GM18861 (cell line): ENCODE measurements at regions not wholly inside any gene's neighbourhood (a gene's known extent, or its start where the extent isn't known, plus 50 kb on each side); places are given as distances from the start of the nearest gene placed in this dataset.
"Not testable (repeated sequence)": the region's sequence is repeated elsewhere in the genome, so short reads cannot be mapped to it uniquely, and the experiment has no call there.

ENCODE experiments used
- ATAC-seq: cut with Tn5 transposase; IDR thresholded peaks from one replicate; pipeline ENCODE4 v1.9.1; 2021; ENCODE audit not compliant: unreplicated experiment

DNA sequence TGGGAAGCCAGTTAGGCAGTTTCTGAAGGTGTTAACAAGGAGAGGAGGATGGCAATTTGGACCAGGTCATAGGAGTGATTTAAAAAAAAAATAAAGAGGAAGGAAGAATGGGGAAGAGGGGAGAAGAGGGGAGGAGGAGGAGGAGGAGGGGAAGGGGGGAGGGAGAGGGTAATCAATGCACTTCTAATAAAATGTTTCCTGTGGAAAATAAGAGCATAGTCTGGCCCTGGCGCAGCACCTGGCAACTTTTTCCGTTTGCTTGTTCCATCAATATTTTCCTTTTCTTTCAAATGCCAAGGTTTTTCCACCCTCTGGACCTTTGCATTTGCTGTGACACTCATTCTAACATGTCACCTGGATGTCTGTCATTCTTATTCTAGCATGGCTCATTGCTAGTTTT lies 308.2 kb downstream of the PPP1R3A start:
- ATAC-seq: no peak

DNA sequence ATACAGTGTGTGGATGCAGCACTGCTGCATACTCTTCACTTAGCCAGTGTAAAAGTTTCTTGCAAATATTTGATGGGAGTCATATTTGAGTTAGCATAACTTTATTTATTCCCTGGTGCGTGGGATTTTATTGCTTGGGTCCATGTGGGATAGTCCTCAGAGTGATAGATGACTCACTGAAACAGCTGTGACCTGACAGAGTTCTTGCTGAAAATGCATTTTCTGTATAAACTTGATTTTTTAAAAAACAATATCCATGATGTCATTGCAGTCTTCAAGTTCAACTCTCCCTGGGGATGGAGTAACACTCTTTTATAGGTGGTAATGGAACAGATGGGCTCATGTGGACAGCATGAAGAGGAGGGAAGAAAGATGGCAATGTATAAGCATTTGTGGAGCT lies 310.0 kb downstream of the PPP1R3A start:
- no peak for ATAC-seq

DNA sequence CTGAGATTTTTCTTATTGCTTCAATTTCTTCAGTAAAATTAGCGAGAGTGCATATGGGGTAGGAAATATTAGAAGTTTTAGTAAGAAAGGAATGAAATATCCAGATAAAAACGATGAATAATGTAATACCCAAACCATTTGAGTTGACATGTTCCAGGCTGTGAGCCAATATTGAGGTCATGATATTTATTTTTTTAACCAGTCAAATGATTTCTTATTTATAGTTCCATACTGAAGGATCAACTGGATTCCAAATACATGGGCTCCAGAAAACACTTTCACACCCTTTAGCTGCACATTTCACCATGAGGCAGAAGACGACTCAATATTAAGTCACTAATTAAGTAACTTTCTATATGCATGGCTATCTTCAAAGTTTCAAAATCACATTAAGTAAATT lies 312.5 kb downstream of the PPP1R3A start:
- no peak for ATAC-seq

DNA sequence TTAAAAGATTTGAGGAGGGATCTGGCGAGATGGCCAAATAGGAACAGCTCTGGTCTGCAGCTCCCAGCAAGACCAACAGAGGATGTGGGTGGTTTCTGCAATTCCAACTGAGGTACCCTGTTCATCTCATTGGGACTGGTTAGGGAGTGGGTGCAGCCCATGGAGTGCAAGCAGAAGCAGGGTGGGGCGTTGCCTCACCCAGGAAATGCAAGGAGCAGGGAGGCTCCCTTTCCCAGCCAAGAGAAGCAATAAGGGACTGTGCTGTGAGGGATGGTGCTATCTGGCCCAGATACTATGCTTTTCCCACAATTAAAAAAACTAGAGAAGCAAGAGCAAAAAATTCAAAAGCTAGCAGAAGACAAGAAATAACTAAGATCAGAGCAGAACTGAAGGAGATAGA lies 318.4 kb downstream of the PPP1R3A start:
- ATAC-seq: not testable (repeated sequence)

DNA sequence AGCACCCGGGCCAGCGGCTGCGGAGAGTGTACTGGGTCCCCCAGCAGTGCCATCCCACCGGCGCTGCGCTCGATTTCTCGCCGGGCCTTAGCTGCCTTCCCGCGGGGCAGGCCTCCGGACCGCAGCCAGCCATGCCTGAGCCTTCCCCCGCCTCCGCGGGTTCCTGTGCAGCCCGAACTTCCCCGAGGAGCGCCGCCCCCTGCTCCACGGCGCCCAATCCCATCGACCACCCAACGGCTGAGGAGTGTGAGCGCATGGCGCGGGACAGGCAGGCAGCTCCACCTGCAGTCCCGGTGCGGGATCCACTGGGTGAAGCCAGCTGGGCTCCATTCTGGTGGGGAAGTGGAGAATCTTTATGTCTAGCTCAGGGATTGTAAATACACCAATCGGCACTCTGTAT lies 325.4 kb downstream of the PPP1R3A start:
- not testable (repeated sequence) for ATAC-seq

DNA sequence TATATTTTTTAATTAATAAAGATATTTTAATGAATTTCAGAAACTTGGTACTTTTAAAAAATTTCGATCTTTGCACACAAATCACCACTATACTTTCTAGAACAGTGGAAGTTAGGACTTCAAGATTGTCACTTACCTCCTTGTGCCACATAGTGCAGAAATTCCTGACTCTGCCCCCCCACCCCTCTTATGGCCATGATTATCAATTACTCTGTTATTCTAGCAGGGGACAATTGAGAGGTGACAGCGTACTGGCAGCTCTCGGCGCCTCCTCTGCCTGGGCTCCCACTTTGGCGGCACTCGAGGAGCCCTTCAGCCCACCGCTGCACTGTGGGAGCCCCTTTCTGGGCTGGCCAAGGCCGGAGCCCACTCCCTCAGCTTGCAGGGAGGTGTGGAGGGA lies 325.9 kb downstream of the PPP1R3A start:
- not testable (repeated sequence) for ATAC-seq

DNA sequence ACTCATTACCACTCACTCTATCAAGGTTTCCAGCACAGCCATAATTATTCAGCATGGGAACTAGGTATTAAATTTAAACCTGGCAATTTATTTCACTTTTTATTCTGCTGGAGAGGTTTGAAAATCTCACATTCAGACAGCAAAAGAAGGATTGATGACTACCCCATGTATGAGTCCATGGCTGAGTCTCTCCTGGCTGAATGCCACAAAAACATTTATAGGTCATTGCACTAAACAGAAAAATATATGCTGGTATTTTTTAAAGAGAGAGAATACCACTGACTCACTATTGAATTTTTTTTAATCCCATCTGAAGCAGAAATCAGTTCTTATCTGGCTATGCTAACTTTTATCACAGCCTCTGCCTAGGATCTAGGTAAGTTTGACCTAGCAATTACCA lies 336.3 kb downstream of the PPP1R3A start:
- ATAC-seq: no peak

GRCh38 chr7:113563257-113563656 lies 355.6 kb downstream of the PPP1R3A start:
- ATAC-seq: not testable (repeated sequence)

GRCh38 chr7:113562801-113563200 lies 356.0 kb downstream of the PPP1R3A start:
- no peak for ATAC-seq

DNA sequence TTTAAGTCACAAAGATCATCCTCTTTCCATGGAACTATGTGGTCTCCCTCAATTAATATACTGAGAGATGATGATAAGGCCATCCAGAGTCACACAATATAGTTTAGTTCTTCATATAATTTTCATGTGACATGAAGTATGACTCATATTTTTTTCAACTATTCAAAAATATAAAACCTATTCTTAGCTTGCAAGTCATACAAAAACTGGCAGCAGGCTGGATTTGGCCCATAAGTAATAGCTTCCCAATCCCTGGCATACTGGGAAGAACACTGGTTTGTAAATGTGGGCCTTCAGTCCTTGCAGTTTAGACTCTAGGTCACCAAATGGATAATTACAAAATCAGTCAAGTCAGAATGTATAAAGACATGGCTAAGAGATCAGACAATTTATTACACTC lies 356.6 kb downstream of the PPP1R3A start:
- no peak for ATAC-seq

GRCh38 chr7:113561446-113561845 lies 357.4 kb downstream of the PPP1R3A start:
- ATAC-seq: no peak

GRCh38 chr7:113550966-113551365 lies 367.8 kb downstream of the PPP1R3A start:
- no peak for ATAC-seq

- ATAC-seq: no peak
Observed at GRCh38 chr7:113548561-113548960, 370.2 kb downstream of the PPP1R3A start.

DNA sequence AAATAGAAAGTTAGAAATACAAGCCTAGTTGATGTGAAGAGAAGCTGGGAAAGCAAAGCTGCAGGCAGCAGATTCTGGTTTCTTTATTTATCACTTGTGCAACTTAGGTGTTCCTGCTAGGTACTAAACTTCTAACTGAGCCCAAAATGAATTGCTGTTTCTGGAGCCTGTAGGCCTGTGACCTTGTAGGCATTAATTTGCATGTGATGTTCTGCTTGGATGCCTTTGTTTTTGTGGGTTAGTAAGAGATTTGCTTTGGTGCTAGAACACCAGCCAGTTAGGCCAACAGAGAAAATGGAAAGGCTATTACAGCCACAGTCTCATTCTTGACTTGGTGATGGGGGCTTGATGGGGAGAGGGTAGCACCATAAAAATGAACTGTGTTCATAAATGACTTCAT lies 370.7 kb downstream of the PPP1R3A start:
- ATAC-seq: no peak

GRCh38 chr7:113521468-113521867 lies 397.3 kb downstream of the PPP1R3A start:
- no peak for ATAC-seq

DNA sequence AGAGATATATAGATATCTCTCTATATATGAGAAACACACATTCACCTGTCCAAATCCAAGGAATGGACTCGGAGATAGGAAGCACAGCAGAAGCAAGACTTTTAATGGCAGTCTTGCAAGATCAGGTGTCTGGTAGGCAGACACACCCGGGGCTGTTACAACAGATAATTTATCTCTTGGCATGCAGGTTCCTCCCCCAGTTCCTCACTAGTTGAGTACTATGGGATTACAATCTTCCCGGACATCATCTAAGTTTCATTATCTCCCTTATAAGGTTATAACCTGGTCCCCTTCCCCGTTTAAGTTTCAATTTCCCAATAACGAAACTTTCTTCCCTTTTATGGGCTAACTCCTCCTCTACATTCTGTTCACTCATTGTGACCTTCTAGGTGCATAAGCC lies 399.3 kb downstream of the PPP1R3A start:
- ATAC-seq: no peak

GRCh38 chr7:113504691-113505090 lies 386.3 kb upstream of the SMIM30 start:
- ATAC-seq: no peak

DNA sequence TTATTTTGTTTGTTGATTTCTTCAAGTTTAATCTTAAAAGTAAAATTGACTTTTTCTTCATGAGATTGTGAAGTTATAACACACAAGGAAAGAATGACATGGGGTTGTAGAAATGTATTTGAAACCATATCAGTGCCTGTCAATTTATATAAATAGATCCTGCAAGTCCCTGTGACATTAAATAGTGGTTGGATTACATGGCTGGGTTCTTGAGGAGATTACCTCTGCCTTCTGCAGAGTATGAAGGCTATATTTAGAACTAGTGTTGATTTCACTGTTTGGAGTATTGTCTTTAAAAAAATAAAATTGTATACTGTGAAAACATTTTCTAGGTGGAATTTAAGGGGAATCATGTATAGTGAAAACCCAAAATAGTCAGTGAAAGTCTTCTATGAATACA lies 385.8 kb upstream of the SMIM30 start:
- ATAC-seq: no peak

DNA sequence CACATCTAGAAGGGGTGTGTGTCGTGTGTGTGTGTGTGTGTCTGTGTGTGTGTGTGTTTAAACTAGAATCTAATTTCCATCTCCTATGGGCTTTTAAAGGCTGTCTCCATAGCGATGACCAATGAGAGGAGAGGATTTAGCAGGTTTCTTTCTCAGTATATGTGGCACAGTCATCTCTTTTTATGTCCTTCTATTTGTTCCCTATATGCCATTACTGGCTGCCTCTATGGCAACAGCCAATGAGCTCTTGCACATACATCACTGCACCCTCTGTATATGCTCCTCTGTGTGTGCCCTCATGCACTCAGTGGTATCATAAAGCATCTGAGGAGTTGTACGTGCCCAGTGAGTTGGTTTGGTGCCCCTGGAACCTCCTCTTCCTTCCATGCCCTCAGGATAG lies 378.2 kb upstream of the SMIM30 start:
- ATAC-seq: not testable (repeated sequence)

GRCh38 chr7:113494797-113495566 lies 376.6 kb upstream of the SMIM30 start:
- ATAC-seq: not testable (repeated sequence)

GRCh38 chr7:113491305-113491704 lies 373.0 kb upstream of the SMIM30 start:
- no peak for ATAC-seq

GRCh38 chr7:113487925-113488731 lies 369.8 kb upstream of the SMIM30 start:
- ATAC-seq: no peak
